GM23248 (cell line): ENCODE measurements at regions not wholly inside any gene's neighbourhood (a gene's known extent, or its start where the extent isn't known, plus 50 kb on each side); places are given as distances from the start of the nearest gene placed in this dataset.

ENCODE experiments used
- DNase-seq: peaks from one replicate; pipeline ENCODE4 v3.0.0-alpha.2; 2015
- H2AFZ ChIP-seq: fragments of 200-600 bp; sonication (generic); 2 replicates; pipeline ENCODE4 v1.6.1; 2016; ENCODE audit warnings: antibody characterized with exemption
- H3F3A ChIP-seq: fragments of 200-600 bp; sonication (generic); 2 replicates; pipeline ENCODE4 v1.6.1; 2016; ENCODE audit warnings: mild to moderate bottlenecking, antibody characterized with exemption, mixed run types; ENCODE audit not compliant: insufficient read depth
- H3K27ac ChIP-seq: fragments of 200-600 bp; sonication (generic); 2 replicates; pipeline ENCODE4 v1.5.1; 2016; ENCODE audit warnings: mild to moderate bottlenecking
- H3K27me3 ChIP-seq: fragments of 200-600 bp; sonication (generic); replicated peaks from 2 replicates; pipeline ENCODE4 v1.6.1; 2016; ENCODE audit warnings: mild to moderate bottlenecking; ENCODE audit not compliant: insufficient read depth
- H3K36me3 ChIP-seq: fragments of 200-600 bp; sonication (generic); 2 replicates; pipeline ENCODE4 v1.6.1; 2016; ENCODE audit warnings: low read depth, mild to moderate bottlenecking
- H3K4me1 ChIP-seq: fragments of 200-600 bp; sonication (generic); 2 replicates; pipeline ENCODE4 v1.6.1; 2016; ENCODE audit warnings: mild to moderate bottlenecking; ENCODE audit not compliant: insufficient read depth
- H3K4me2 ChIP-seq: fragments of 200-600 bp; sonication (generic); one replicate; pipeline ENCODE4 v1.6.1; 2016; ENCODE audit warnings: mild to moderate bottlenecking; ENCODE audit not compliant: unreplicated experiment
- H3K4me3 ChIP-seq: fragments of 200-600 bp; sonication (generic); 2 replicates; pipeline ENCODE4 v1.5.1; 2016; ENCODE audit warnings: mild to moderate bottlenecking
- H3K79me2 ChIP-seq: fragments of 200-600 bp; sonication (generic); 2 replicates; pipeline ENCODE4 v1.6.1; 2016; ENCODE audit warnings: mild to moderate bottlenecking; ENCODE audit not compliant: insufficient read depth
- H3K9ac ChIP-seq: fragments of 200-600 bp; sonication (generic); 2 replicates; pipeline ENCODE4 v1.6.1; 2016; ENCODE audit warnings: mild to moderate bottlenecking
- H3K9me2 ChIP-seq: fragments of 200-600 bp; sonication (generic); 2 replicates; pipeline ENCODE4 v1.6.1; 2016; ENCODE audit warnings: mixed run types, mild to moderate bottlenecking, moderate library complexity; ENCODE audit not compliant: insufficient read depth
- H3K9me3 ChIP-seq: fragments of 200-600 bp; sonication (generic); one replicate; pipeline ENCODE4 v1.6.1; 2017; ENCODE audit warnings: low read depth
- H4K20me1 ChIP-seq: fragments of 200-600 bp; sonication (generic); 2 replicates; pipeline ENCODE4 v1.6.0; 2016; ENCODE audit not compliant: insufficient read depth
- EZH2 ChIP-seq: fragments of 200-600 bp; sonication (generic); IDR thresholded peaks from 2 replicates; pipeline ENCODE4 v1.6.1; 2018; ENCODE audit warnings: antibody characterized with exemption, mild to moderate bottlenecking; ENCODE audit not compliant: insufficient read depth, poor library complexity, severe bottlenecking
- EZH2phosphoT487 ChIP-seq: fragments of 200-600 bp; sonication (generic); IDR thresholded peaks from 2 replicates; pipeline ENCODE4 v1.6.1; 2018; ENCODE audit warnings: antibody characterized with exemption, moderate library complexity, mild to moderate bottlenecking, low read depth; ENCODE audit not compliant: insufficient read depth
- WGBS, 2 experiments: methylation state at CpG; one replicate each; pipeline ENCODE4 v1.1.6; 2015 to 2017; ENCODE audit warnings: low lambda C conversion rate in 2 of 2, low coverage in 1 of 2; ENCODE audit errors: missing lambda C conversion rate in 2 of 2; 5-methylcytosine and 5-hydroxymethylcytosine counted together
- in situ Hi-C: fragments of 300-500 bp; cut with MboI; formaldehyde crosslinking; loops from 2 replicates; pipeline ENCODE4 v1.15.0; 2020

GRCh38 chrX:71000139-71000538 lies 68.0 kb downstream of the SNX12 start:
- Histone ChIP-seq H3K27me3 (no peaks in the 10 kb centered on the region), H3K4me2 (no peak overlapping the region), H3K4me1 (no peaks in the 10 kb centered on the region), H3K9me3 (no peaks in the 10 kb centered on the region), H3K27ac (no peak overlapping the region), H4K20me1 (no peaks in the 10 kb centered on the region), H3K9me2 (no peaks in the 10 kb centered on the region), H3K79me2 (no peaks in the 10 kb centered on the region), H3K36me3 (no peaks in the 10 kb centered on the region), H3K9ac (no peak overlapping the region), H3K4me3 (no peak overlapping the region), H3F3A (no peaks in the 10 kb centered on the region), H2AFZ (no peak overlapping the region)
- in situ Hi-C loops = no loop called here
- TF ChIP-seq EZH2phosphoT487 = no peak
- no peak for TF ChIP-seq EZH2
- no peak for DNase-seq
- 86 to 100% methylated on average over 1 of the region's 1 CpG for WGBS, 2 experiments

- Histone ChIP-seq H3K27me3 (no peaks in the 10 kb centered on the region), H3F3A (no peaks in the 10 kb centered on the region), H3K4me2 (peak overlapping the region; percentile 20), H2AFZ (no peak overlapping the region), H3K4me1 (no peaks in the 10 kb centered on the region), H3K27ac (no peak overlapping the region), H3K4me3 (no peak overlapping the region), H3K9me2 (no peaks in the 10 kb centered on the region), H4K20me1 (no peaks in the 10 kb centered on the region), H3K79me2 (no peaks in the 10 kb centered on the region), H3K36me3 (no peaks in the 10 kb centered on the region), H3K9me3 (no peaks in the 10 kb centered on the region), H3K9ac (no peak overlapping the region)
- TF ChIP-seq EZH2 = no peak
- no peak for TF ChIP-seq EZH2phosphoT487
- in situ Hi-C loops = loop anchor here (25.0 kb wide), 1 partner anchor 164 kb away; no protein-coding TSS in a partner anchor
- DNase-seq = peak; percentile 30
- WGBS, 2 experiments = 9 to 17% methylated on average over 5 to 7 of the region's 7 CpGs
Measured at GRCh38 chrX:70998411-70999027, 67.6 kb upstream of the SLC7A3 start.

GRCh38 chrX:70995338-70995737 lies 64.4 kb upstream of the SLC7A3 start:
- no peak for DNase-seq
- Histone ChIP-seq H2AFZ (no peak overlapping the region), H3K4me1 (no peaks in the 10 kb centered on the region), H3K36me3 (no peaks in the 10 kb centered on the region), H3K9ac (no peak overlapping the region), H3K79me2 (no peaks in the 10 kb centered on the region), H3F3A (no peaks in the 10 kb centered on the region), H3K27me3 (no peaks in the 10 kb centered on the region), H3K9me2 (no peaks in the 10 kb centered on the region), H3K4me3 (no peak overlapping the region), H4K20me1 (no peaks in the 10 kb centered on the region), H3K4me2 (no peak overlapping the region), H3K9me3 (no peaks in the 10 kb centered on the region), H3K27ac (no peak overlapping the region)
- no peak for TF ChIP-seq EZH2
- no peak for TF ChIP-seq EZH2phosphoT487
- 85 to 91% methylated on average over 5 of the region's 5 CpGs for WGBS, 2 experiments
- in situ Hi-C loops = loop anchor here (25.0 kb wide), 1 partner anchor 167 kb away; no protein-coding TSS in a partner anchor

- Histone ChIP-seq H3K4me1 (no peaks in the 10 kb centered on the region), H3K79me2 (no peaks in the 10 kb centered on the region), H3K36me3 (no peaks in the 10 kb centered on the region), H3K27ac (no peak overlapping the region), H3K9me2 (no peaks in the 10 kb centered on the region), H3F3A (no peaks in the 10 kb centered on the region), H4K20me1 (no peaks in the 10 kb centered on the region), H3K4me2 (no peak overlapping the region), H3K27me3 (no peaks in the 10 kb centered on the region), H2AFZ (no peak overlapping the region), H3K4me3 (no peak overlapping the region), H3K9ac (no peak overlapping the region), H3K9me3 (no peaks in the 10 kb centered on the region)
- WGBS, 2 experiments = 74 to 82% methylated on average over 7 of the region's 7 CpGs
- TF ChIP-seq EZH2 (no peak), EZH2phosphoT487 (no peak)
- in situ Hi-C loops = loop anchor here (25.0 kb wide), 1 partner anchor 174 kb away; no protein-coding TSS in a partner anchor
- DNase-seq = no peak
Measured at GRCh38 chrX:70988425-70988824, 57.5 kb upstream of the SLC7A3 start.
